Panc1 (cell line): ENCODE measurements at regions not wholly inside any gene's neighbourhood (a gene's known extent, or its start where the extent isn't known, plus 50 kb on each side); places are given as distances from the start of the nearest gene placed in this dataset.

Source experiments
- ATAC-seq: fragments of 200-7000 bp; cut with Tn5 transposase; 2 replicates; pipeline ENCODE4 v1.9.1; 2020; ENCODE audit warnings: mild to moderate bottlenecking, moderate library complexity
- BruUV-seq: library from RNA; stranded (reverse); fragments of 400-500 nt; replicated peaks from 2 replicates; lab custom pipeline; 2021; lab: Mats Ljungman, UMichigan
- CTCF ChIA-PET: fragments of 300-600 bp; sonication (Branson Sonifier 250); formaldehyde crosslinking; loops from one replicate; lab custom pipeline; 2022; ENCODE audit warnings: antibody characterized with exemption; lab: Charles Lee
- POLR2A ChIA-PET: fragments of 300-600 bp; sonication (Branson Sonifier 250); formaldehyde crosslinking; loops from one replicate; lab custom pipeline; 2022; ENCODE audit warnings: antibody characterized with exemption; lab: Charles Lee
- DNase-seq: peaks from one replicate; pipeline ENCODE4 v3.0.0-alpha.2; 2010; ENCODE audit warnings: low read depth, low spot score
- H3K27ac ChIP-seq: 2 replicates; pipeline ENCODE4 v1.5.1; 2011; ENCODE audit warnings: mild to moderate bottlenecking, low read length, inconsistent platforms
- H3K27me3 ChIP-seq: fragments of 200-500 bp; sonication (Bioruptor generic); 2 replicates; pipeline ENCODE4 v1.6.0; 2014; ENCODE audit warnings: low read length, inconsistent platforms; ENCODE audit not compliant: control insufficient read depth, insufficient read depth
- H3K36me3 ChIP-seq: fragments of 200-500 bp; sonication (Bioruptor generic); 2 replicates; pipeline ENCODE4 v1.5.1; 2014; ENCODE audit warnings: inconsistent platforms, mild to moderate bottlenecking, low read length, moderate library complexity; ENCODE audit not compliant: control insufficient read depth, insufficient read depth
- H3K4me1 ChIP-seq: 2 replicates; pipeline ENCODE4 v1.5.1; 2011; ENCODE audit warnings: inconsistent platforms, mild to moderate bottlenecking, low read length, moderate library complexity; ENCODE audit not compliant: control insufficient read depth, insufficient read depth
- H3K4me3 ChIP-seq, 2 experiments: 2 replicates each; pipeline ENCODE4 v1.5.1; 2011 to 2012; ENCODE audit warnings: low read depth in 2 of 2, low read length in 2 of 2, mild to moderate bottlenecking in 2 of 2, inconsistent platforms in 1 of 2, moderate library complexity in 1 of 2
- H3K9me3 ChIP-seq: fragments of 200-500 bp; sonication (Bioruptor generic); 2 replicates; pipeline ENCODE4 v1.5.1; 2014; ENCODE audit warnings: low read depth, mild to moderate bottlenecking, inconsistent platforms, low read length, moderate library complexity; ENCODE audit not compliant: control insufficient read depth, insufficient read depth
- POLR2AphosphoS5 ChIP-seq: IDR thresholded peaks from 2 replicates; pipeline ENCODE4 v1.6.1; 2012; ENCODE audit warnings: mild to moderate bottlenecking, low read depth, low read length, moderate library complexity
- SIN3A ChIP-seq: IDR thresholded peaks from 2 replicates; pipeline ENCODE4 v1.6.1; 2012; ENCODE audit warnings: low read depth, mild to moderate bottlenecking, low read length, moderate library complexity, borderline replicate concordance; ENCODE audit not compliant: insufficient read depth
- TCF7L2 ChIP-seq: IDR thresholded peaks from 2 replicates; pipeline ENCODE4 v1.6.1; 2011; ENCODE audit warnings: mild to moderate bottlenecking, low read depth, low read length, inconsistent platforms
- in situ Hi-C: cut with HindIII; loops from 2 replicates; pipeline ENCODE4 v1.10.0; 2016; ENCODE audit warnings: low sequenced_read_pairs, low pct_unique_long_range_greater_than_20kb
- intact Hi-C: fragments of 100-400 bp; cut with micrococcal nuclease; formaldehyde crosslinking; loops from one replicate; pipeline ENCODE4 v1.10.0; 2022; ENCODE audit not compliant: unreplicated experiment
- TF ChIP-seq, protein P1 (sequence below): fragments of 450-650 bp; IDR thresholded peaks from 2 replicates; pipeline ENCODE4 v1.5.1; 2017; ENCODE audit warnings: mild to moderate bottlenecking
- TF ChIP-seq, protein P2 (sequence below), 2 experiments: IDR thresholded peaks; 2 replicates each; pipeline ENCODE4 v1.6.1; 2011 to 2012; ENCODE audit warnings: low read depth in 2 of 2, control low read depth in 1 of 2, low read length in 1 of 2, mild to moderate bottlenecking in 1 of 2, moderate library complexity in 1 of 2; ENCODE audit not compliant: insufficient read depth in 1 of 2

DNA sequence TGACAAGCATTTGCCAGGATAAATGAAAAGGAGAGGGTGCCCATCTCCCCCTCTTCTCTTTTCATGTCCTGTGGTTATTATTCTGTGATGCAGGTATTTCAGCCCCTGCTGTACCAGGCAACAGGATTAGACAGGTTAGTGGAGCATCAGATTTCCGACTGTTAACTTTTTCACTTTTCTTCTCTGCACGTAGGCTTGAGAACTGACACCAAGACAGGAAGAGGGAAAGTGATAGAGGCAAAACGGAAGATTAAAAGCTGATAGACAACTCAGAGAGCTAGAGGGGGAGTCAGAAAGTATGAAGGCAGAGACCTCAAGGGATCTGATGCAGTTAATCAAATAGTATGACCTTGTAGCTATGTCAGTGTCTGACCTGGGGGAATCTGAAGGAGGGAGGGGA lies 132.8 kb downstream of the SOX9 start:
- ChIA-PET POLR2A (no interaction called here), CTCF (no interaction called here)
- no peak for TF ChIP-seq SIN3A
- TF ChIP-seq TCF7L2: no peak
- TF ChIP-seq, protein P1, sequence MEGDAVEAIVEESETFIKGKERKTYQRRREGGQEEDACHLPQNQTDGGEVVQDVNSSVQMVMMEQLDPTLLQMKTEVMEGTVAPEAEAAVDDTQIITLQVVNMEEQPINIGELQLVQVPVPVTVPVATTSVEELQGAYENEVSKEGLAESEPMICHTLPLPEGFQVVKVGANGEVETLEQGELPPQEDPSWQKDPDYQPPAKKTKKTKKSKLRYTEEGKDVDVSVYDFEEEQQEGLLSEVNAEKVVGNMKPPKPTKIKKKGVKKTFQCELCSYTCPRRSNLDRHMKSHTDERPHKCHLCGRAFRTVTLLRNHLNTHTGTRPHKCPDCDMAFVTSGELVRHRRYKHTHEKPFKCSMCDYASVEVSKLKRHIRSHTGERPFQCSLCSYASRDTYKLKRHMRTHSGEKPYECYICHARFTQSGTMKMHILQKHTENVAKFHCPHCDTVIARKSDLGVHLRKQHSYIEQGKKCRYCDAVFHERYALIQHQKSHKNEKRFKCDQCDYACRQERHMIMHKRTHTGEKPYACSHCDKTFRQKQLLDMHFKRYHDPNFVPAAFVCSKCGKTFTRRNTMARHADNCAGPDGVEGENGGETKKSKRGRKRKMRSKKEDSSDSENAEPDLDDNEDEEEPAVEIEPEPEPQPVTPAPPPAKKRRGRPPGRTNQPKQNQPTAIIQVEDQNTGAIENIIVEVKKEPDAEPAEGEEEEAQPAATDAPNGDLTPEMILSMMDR: no peak
- TF ChIP-seq POLR2AphosphoS5: no peak
- TF ChIP-seq, protein P2, sequence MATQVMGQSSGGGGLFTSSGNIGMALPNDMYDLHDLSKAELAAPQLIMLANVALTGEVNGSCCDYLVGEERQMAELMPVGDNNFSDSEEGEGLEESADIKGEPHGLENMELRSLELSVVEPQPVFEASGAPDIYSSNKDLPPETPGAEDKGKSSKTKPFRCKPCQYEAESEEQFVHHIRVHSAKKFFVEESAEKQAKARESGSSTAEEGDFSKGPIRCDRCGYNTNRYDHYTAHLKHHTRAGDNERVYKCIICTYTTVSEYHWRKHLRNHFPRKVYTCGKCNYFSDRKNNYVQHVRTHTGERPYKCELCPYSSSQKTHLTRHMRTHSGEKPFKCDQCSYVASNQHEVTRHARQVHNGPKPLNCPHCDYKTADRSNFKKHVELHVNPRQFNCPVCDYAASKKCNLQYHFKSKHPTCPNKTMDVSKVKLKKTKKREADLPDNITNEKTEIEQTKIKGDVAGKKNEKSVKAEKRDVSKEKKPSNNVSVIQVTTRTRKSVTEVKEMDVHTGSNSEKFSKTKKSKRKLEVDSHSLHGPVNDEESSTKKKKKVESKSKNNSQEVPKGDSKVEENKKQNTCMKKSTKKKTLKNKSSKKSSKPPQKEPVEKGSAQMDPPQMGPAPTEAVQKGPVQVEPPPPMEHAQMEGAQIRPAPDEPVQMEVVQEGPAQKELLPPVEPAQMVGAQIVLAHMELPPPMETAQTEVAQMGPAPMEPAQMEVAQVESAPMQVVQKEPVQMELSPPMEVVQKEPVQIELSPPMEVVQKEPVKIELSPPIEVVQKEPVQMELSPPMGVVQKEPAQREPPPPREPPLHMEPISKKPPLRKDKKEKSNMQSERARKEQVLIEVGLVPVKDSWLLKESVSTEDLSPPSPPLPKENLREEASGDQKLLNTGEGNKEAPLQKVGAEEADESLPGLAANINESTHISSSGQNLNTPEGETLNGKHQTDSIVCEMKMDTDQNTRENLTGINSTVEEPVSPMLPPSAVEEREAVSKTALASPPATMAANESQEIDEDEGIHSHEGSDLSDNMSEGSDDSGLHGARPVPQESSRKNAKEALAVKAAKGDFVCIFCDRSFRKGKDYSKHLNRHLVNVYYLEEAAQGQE (IDR thresholded peaks at IDR 0.05; ENCODE audit: insufficient read depth in 1 of 2, low read depth in 2 of 2, low read length in 1 of 2): no peak
- in situ Hi-C loops (no loop called here), intact Hi-C loops (no loop called here)
- Histone ChIP-seq H3K4me3 (no peak overlapping the region), H3K4me1 (no peaks in the 10 kb centered on the region), H3K9me3 (no peaks in the 10 kb centered on the region), H3K27ac (no peak overlapping the region), H3K27me3 (no peaks in the 10 kb centered on the region), H3K36me3 (no peaks in the 10 kb centered on the region)
- ATAC-seq (no peak), DNase-seq (no peak)
- BruUV-seq: no TSS peak

GRCh38 chr17:72254808-72255449 lies 134.1 kb downstream of the SOX9 start:
- BruUV-seq: no TSS peak
- CTCF ChIA-PET: no interaction called here
- intact Hi-C loops (no loop called here), in situ Hi-C loops (no loop called here)
- Histone ChIP-seq H3K4me3 (no peak overlapping the region), H3K9me3 (no peaks in the 10 kb centered on the region), H3K36me3 (no peaks in the 10 kb centered on the region), H3K4me1 (no peaks in the 10 kb centered on the region), H3K27me3 (no peaks in the 10 kb centered on the region), H3K27ac (no peak overlapping the region)
- TF ChIP-seq TCF7L2: no peak
- TF ChIP-seq, protein P2 (IDR thresholded peaks at IDR 0.05; ENCODE audit: insufficient read depth in 1 of 2, low read depth in 2 of 2, low read length in 1 of 2): no peak
- TF ChIP-seq SIN3A: no peak
- TF ChIP-seq POLR2AphosphoS5: no peak
- TF ChIP-seq, protein P1: no peak
- no peak for DNase-seq
- POLR2A ChIA-PET: no interaction called here
- no peak for ATAC-seq
